ENCODE measurements at regions not wholly inside any gene's neighbourhood (a gene's known extent, or its start where the extent isn't known, plus 50 kb on each side); places are given as distances from the start of the nearest gene placed in this dataset.

DNA sequence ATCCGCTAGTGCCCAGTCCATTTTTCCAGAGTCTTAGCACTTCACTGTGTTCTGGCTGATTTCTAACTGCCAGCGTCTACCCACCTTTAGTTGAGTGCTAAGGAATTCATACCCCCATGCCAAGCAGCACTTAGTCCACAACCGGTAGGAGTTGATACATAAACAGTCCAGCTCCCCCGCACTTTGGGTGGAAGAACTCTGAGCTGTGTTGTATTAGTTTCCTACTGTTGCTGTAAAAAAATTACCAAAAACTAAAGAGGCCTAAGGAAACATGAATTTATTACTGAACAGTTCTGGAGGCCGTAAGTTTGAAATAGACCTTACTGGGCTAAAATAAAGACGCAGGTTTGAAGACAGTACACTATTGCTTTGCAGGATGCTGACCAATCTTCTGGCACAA is 87.6 kb downstream of the SLC24A2 start:
- H3K9me3 Mint-ChIP-seq, result peaks cover 2% of the 10 kb centered on the region
- Histone ChIP-seq H3K27me3 (ENCODE audit: control insufficient read depth, insufficient read depth, low read length, poor library complexity, severe bottlenecking) (no peaks in the 10 kb centered on the region), H3K9ac (ENCODE audit: extremely low read depth, low read length, poor library complexity, severe bottlenecking) (no peak overlapping the region), H3K36me3 (ENCODE audit: control insufficient read depth, insufficient read depth, low read length) (no peaks in the 10 kb centered on the region), H3K4me3 (ENCODE audit: low read length) (no peak overlapping the region), H3K27ac (ENCODE audit: low read depth, low read length) (no peak overlapping the region), H3K9me3 (ENCODE audit: control insufficient read depth, low read length) (peaks cover 2% of the 10 kb centered on the region), H3K4me1 (ENCODE audit: control insufficient read depth, insufficient read depth, low read length) (peaks cover 2% of the 10 kb centered on the region)
- WGBS, 2 experiments (ENCODE audit: insufficient coverage in 1 of 2, insufficient read length in 1 of 2), result 96 to 98% methylated on average over 4 to 6 of the region's 6 CpGs
- no peaks in the 10 kb centered on the region for H3K27me3 Mint-ChIP-seq (ENCODE audit: insufficient read depth)
- H3K4me3 Mint-ChIP-seq, result no peak overlapping the region
- H3K36me3 Mint-ChIP-seq (ENCODE audit: low read depth), result no peaks in the 10 kb centered on the region
- H3K4me1 Mint-ChIP-seq, result peaks cover 26% of the 10 kb centered on the region
- no peak for DNase-seq
- TF ChIP-seq, protein P1, sequence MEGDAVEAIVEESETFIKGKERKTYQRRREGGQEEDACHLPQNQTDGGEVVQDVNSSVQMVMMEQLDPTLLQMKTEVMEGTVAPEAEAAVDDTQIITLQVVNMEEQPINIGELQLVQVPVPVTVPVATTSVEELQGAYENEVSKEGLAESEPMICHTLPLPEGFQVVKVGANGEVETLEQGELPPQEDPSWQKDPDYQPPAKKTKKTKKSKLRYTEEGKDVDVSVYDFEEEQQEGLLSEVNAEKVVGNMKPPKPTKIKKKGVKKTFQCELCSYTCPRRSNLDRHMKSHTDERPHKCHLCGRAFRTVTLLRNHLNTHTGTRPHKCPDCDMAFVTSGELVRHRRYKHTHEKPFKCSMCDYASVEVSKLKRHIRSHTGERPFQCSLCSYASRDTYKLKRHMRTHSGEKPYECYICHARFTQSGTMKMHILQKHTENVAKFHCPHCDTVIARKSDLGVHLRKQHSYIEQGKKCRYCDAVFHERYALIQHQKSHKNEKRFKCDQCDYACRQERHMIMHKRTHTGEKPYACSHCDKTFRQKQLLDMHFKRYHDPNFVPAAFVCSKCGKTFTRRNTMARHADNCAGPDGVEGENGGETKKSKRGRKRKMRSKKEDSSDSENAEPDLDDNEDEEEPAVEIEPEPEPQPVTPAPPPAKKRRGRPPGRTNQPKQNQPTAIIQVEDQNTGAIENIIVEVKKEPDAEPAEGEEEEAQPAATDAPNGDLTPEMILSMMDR (conservative IDR thresholded peaks at IDR 0.05), result no peak
- no peak overlapping the region for H3K27ac Mint-ChIP-seq

DNA sequence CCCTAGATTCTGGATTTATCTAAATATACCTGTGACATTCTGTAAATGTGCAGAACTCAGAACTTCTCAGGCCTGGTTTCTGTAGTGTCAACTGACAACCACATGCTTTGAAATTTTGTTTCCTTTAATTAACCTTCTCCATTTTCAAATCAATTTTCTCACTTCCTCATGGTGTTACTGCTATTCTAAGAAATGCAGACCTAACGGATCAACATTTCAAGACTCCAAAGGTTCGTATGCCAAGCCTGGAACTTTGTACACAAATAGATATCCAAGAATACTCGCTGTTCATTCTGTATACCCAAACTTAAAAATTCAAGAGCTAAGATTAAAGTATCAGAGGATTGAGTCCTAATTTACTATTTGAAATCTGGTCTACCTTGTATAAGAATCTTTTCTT is 88.1 kb downstream of the SLC24A2 start:
- Histone ChIP-seq H3K9me3 (ENCODE audit: control insufficient read depth, low read length) (peaks cover 7% of the 10 kb centered on the region), H3K4me3 (ENCODE audit: low read length) (no peak overlapping the region), H3K27ac (ENCODE audit: low read depth, low read length) (no peak overlapping the region), H3K9ac (ENCODE audit: extremely low read depth, low read length, poor library complexity, severe bottlenecking) (no peak overlapping the region), H3K4me1 (ENCODE audit: control insufficient read depth, insufficient read depth, low read length) (peaks cover 2% of the 10 kb centered on the region), H3K36me3 (ENCODE audit: control insufficient read depth, insufficient read depth, low read length) (no peaks in the 10 kb centered on the region), H3K27me3 (ENCODE audit: control insufficient read depth, insufficient read depth, low read length, poor library complexity, severe bottlenecking) (no peaks in the 10 kb centered on the region)
- Mint-ChIP-seq H3K36me3 (ENCODE audit: low read depth) (no peaks in the 10 kb centered on the region), H3K4me3 (no peak overlapping the region), H3K9me3 (peaks cover 7% of the 10 kb centered on the region), H3K27me3 (ENCODE audit: insufficient read depth) (no peaks in the 10 kb centered on the region), H3K27ac (no peak overlapping the region), H3K4me1 (peaks cover 26% of the 10 kb centered on the region)
- no peak for DNase-seq
- 99% methylated on average over 3 of the region's 3 CpGs; no CpG with 5 or more reads in 1 of the 2 experiments for WGBS, 2 experiments (ENCODE audit: insufficient coverage in 1 of 2, insufficient read length in 1 of 2)
- TF ChIP-seq, protein P1 (conservative IDR thresholded peaks at IDR 0.05), result no peak

DNA sequence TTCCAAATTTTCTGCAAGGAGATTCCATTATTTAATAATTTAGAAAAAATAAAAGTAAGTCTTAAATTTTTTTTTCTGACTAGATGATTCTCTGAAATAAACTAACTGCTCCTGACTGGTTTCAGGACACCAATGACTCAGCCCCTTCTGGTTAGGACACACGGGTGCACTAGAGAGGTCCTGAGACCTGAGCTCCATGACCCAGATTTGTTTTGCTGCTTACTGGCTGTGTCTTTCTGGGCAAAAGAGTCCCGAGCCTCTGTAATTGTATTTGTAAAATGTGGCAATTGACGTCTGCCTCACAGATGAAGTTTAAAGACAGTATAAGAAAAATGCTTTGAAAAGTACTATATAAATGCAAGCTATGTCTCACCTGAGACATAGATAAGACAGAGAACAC is 89.1 kb downstream of the SLC24A2 start:
- no peak overlapping the region for H3K4me3 Mint-ChIP-seq
- TF ChIP-seq, protein P1 (conservative IDR thresholded peaks at IDR 0.05), result peak; percentile 42
- Histone ChIP-seq H3K4me3 (ENCODE audit: low read length) (no peak overlapping the region), H3K9ac (ENCODE audit: extremely low read depth, low read length, poor library complexity, severe bottlenecking) (no peak overlapping the region), H3K27ac (ENCODE audit: low read depth, low read length) (no peak overlapping the region), H3K9me3 (ENCODE audit: control insufficient read depth, low read length) (peaks cover 9% of the 10 kb centered on the region), H3K27me3 (ENCODE audit: control insufficient read depth, insufficient read depth, low read length, poor library complexity, severe bottlenecking) (no peaks in the 10 kb centered on the region), H3K4me1 (ENCODE audit: control insufficient read depth, insufficient read depth, low read length) (peaks cover 2% of the 10 kb centered on the region), H3K36me3 (ENCODE audit: control insufficient read depth, insufficient read depth, low read length) (no peaks in the 10 kb centered on the region)
- H3K9me3 Mint-ChIP-seq, result peaks cover 7% of the 10 kb centered on the region
- peak; percentile 50 for DNase-seq
- no peaks in the 10 kb centered on the region for H3K36me3 Mint-ChIP-seq (ENCODE audit: low read depth)
- peak overlapping the region; percentile 79 for H3K27ac Mint-ChIP-seq
- H3K4me1 Mint-ChIP-seq, result peaks cover 26% of the 10 kb centered on the region
- H3K27me3 Mint-ChIP-seq (ENCODE audit: insufficient read depth), result no peaks in the 10 kb centered on the region
- WGBS, 2 experiments (ENCODE audit: insufficient coverage in 1 of 2, insufficient read length in 1 of 2), result 10 to 54% methylated on average over 1 to 3 of the region's 3 CpGs

All from endodermal cell (in vitro differentiated cells).